H1 (cell line): ENCODE measurements at regions not wholly inside any gene's neighbourhood (a gene's known extent, or its start where the extent isn't known, plus 50 kb on each side); places are given as distances from the start of the nearest gene placed in this dataset.

Experiments used
- CHD7 ChIP-seq: fragments of 300-600 bp; sonication (generic); IDR thresholded peaks from 2 replicates; pipeline ENCODE4 v1.7.1; 2012; ENCODE audit warnings: low read length, moderate library complexity, mild to moderate bottlenecking, inconsistent platforms; ENCODE audit not compliant: insufficient replicate concordance
- KDM1A ChIP-seq: fragments of 200-600, 300-600 bp; sonication (generic); IDR thresholded peaks from 2 replicates; pipeline ENCODE4 v1.7.1; 2016; ENCODE audit warnings: mild to moderate bottlenecking, low read length, borderline replicate concordance
- SIN3A ChIP-seq, 2 experiments: IDR thresholded peaks in 1 of 2; conservative IDR thresholded peaks in 1 of 2; 2 replicates each; pipeline ENCODE4 v1.6.1; 2011 to 2012; ENCODE audit warnings: low read length in 2 of 2, improper control_type of control experiment in 1 of 2, low read depth in 1 of 2, mild to moderate bottlenecking in 1 of 2
- SP4 ChIP-seq: IDR thresholded peaks from 2 replicates; pipeline ENCODE4 v1.6.1; 2012; ENCODE audit warnings: low read length, inconsistent platforms
- YY1 ChIP-seq: IDR thresholded peaks from 2 replicates; pipeline ENCODE4 v1.6.1; 2011; ENCODE audit warnings: low read depth, mild to moderate bottlenecking, low read length
- TF ChIP-seq, protein P1 (sequence below), 3 experiments: IDR thresholded peaks; 1 replicate in 2 of 3; 2 replicates in 1 of 3; pipeline versions ENCODE4 v1.5.1 to v1.6.1; 2011; ENCODE audit warnings: low read length in 3 of 3, mild to moderate bottlenecking in 3 of 3, inconsistent platforms in 2 of 3, low read depth in 1 of 3, moderate library complexity in 1 of 3; ENCODE audit not compliant: insufficient read depth in 1 of 3; ENCODE audit errors: control extremely low read depth in 1 of 3

DNA sequence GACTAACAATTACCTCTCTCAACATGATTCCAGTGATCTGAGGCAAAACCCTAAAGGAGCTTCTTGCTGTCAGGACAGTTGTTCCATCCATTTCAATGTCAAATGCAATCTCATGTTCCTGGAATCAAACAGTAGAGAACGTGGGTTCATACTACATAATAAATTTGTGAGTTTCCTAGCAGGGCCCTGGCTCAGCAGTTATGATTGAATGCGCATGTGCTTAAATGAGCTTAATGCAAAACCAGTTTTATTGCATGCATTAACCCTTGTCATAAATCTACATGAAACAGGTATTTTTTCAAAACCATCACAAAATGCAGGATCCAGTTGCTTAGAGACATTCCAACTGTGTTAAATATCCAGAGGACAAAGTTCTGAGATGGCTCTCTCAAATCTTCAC, 225.4 kb upstream of the TMEM72 start (continued):
- TF ChIP-seq SP4, result no peak
- TF ChIP-seq, protein P1, sequence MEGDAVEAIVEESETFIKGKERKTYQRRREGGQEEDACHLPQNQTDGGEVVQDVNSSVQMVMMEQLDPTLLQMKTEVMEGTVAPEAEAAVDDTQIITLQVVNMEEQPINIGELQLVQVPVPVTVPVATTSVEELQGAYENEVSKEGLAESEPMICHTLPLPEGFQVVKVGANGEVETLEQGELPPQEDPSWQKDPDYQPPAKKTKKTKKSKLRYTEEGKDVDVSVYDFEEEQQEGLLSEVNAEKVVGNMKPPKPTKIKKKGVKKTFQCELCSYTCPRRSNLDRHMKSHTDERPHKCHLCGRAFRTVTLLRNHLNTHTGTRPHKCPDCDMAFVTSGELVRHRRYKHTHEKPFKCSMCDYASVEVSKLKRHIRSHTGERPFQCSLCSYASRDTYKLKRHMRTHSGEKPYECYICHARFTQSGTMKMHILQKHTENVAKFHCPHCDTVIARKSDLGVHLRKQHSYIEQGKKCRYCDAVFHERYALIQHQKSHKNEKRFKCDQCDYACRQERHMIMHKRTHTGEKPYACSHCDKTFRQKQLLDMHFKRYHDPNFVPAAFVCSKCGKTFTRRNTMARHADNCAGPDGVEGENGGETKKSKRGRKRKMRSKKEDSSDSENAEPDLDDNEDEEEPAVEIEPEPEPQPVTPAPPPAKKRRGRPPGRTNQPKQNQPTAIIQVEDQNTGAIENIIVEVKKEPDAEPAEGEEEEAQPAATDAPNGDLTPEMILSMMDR (IDR thresholded peaks at IDR 0.05; ENCODE audit: control extremely low read depth in 1 of 3, insufficient read depth in 1 of 3, low read depth in 1 of 3, low read length in 3 of 3), result no peak
- no peak for TF ChIP-seq KDM1A
- TF ChIP-seq CHD7, result no peak
- no peak for TF ChIP-seq SIN3A (conservative IDR thresholded peaks at IDR 0.05 in 1 of 2, IDR thresholded peaks at IDR 0.05 in 1 of 2; ENCODE audit: low read depth in 1 of 2, low read length in 2 of 2)
- no peak for TF ChIP-seq YY1
